Esophagus muscularis mucosa (tissue), 4 donors: ENCODE measurements at regions not wholly inside any gene's neighbourhood (a gene's known extent, or its start where the extent isn't known, plus 50 kb on each side); places are given as distances from the start of the nearest gene placed in this dataset.

Experiments used
- EP300 ChIP-seq: sonication (generic); formaldehyde crosslinking; IDR thresholded peaks from one replicate; pipeline ENCODE4 v1.6.1; 2017; ENCODE audit warnings: antibody characterized with exemption
- POLR2AphosphoS5 ChIP-seq, 2 donors: sonication (generic); formaldehyde crosslinking; IDR thresholded peaks; one replicate each; pipeline ENCODE4 v1.6.1; 2017; ENCODE audit warnings: antibody characterized with exemption in 2 of 2
- TF ChIP-seq, protein P1 (sequence below), 3 experiments: fragments of 200-600 bp in 2 of 3; fragments of 450-650 bp in 1 of 3; sonication (generic) in 2 of 3; IDR thresholded peaks; one replicate each; pipeline ENCODE4 v1.5.1; 2017 to 2019; ENCODE audit warnings: antibody characterized with exemption in 3 of 3, mild to moderate bottlenecking in 2 of 3, moderate library complexity in 1 of 3

DNA sequence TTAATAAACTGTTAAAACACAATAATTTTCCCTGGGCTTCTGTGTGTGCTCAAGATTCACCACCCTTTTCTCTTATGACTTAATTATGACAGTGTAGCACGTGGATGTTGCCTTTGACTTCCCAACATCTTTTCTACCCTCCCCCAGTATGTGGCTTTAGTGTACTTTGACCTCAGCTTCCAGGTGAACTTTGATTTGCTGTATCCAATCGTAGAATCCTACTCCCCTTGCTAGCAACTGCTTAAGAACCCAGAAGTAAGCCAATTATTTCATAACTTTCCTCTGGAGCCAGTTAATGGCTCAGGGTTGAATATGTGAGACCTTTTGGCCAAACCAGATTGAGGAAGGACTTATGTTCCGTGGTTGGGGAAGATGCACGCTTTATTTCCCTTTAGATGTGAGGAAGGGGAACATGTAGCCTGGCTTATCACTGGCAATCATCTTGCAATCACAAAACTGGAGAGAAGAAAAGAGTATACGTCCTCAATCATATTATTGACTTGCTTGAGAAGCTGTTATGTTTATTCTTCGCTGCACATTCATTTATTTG lies 259.6 kb upstream of the ATP2B1 start:
- TF ChIP-seq, protein P1, sequence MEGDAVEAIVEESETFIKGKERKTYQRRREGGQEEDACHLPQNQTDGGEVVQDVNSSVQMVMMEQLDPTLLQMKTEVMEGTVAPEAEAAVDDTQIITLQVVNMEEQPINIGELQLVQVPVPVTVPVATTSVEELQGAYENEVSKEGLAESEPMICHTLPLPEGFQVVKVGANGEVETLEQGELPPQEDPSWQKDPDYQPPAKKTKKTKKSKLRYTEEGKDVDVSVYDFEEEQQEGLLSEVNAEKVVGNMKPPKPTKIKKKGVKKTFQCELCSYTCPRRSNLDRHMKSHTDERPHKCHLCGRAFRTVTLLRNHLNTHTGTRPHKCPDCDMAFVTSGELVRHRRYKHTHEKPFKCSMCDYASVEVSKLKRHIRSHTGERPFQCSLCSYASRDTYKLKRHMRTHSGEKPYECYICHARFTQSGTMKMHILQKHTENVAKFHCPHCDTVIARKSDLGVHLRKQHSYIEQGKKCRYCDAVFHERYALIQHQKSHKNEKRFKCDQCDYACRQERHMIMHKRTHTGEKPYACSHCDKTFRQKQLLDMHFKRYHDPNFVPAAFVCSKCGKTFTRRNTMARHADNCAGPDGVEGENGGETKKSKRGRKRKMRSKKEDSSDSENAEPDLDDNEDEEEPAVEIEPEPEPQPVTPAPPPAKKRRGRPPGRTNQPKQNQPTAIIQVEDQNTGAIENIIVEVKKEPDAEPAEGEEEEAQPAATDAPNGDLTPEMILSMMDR (IDR thresholded peaks at IDR 0.05): no peak
- TF ChIP-seq EP300: no peak
- TF ChIP-seq POLR2AphosphoS5 (IDR thresholded peaks at IDR 0.05): no peak
